ENCODE measurements at regions not wholly inside any gene's neighbourhood (a gene's known extent, or its start where the extent isn't known, plus 50 kb on each side); places are given as distances from the start of the nearest gene placed in this dataset.

DNA sequence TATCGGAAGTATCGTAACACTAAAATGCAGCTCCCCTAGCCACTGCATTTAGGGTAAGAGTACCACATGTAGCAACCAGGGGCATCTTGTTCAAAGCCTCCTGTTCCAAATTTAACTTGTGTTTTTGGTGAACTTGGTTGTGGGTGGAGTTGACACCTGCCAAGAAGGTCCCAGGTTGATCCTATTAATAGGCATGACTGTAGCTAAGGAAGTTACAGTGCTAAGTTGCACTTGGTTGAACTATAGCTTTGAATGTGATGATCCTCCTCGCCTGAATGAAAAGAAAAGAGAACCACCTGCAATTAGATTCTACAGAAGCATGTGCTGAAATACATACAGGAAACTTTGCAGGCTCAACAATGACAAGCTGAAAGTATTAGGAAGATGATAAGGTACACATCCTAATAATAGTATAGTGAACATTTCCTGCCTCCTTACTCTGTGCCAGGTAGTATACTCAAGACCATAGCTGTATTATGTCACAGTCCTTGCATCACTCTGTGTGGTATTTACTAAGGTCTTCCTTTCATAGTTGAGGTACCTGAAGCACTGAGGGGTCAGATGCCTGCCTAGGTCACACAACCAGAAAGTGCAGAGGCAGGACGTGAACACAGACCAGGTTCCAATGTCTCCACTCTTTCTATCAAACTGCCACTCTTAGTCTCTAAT lies 64.5 kb upstream of the PIP5K1B start:
- CTCF ChIA-PET = no interaction called here
- TF ChIP-seq FOXA1 (IDR thresholded peaks at IDR 0.05) (no peak), ZNF384 (IDR thresholded peaks at IDR 0.05) (no peak), ARNT (IDR thresholded peaks at IDR 0.05) (no peak), LEF1 (IDR thresholded peaks at IDR 0.05; ENCODE audit: borderline replicate concordance) (no peak), FOXM1 (IDR thresholded peaks at IDR 0.05; ENCODE audit: borderline replicate concordance) (no peak), TARDBP (IDR thresholded peaks at IDR 0.05) (no peak), NFRKB (IDR thresholded peaks at IDR 0.05) (no peak), FOXK2 (IDR thresholded peaks at IDR 0.05) (no peak), HDGF (IDR thresholded peaks at IDR 0.05; ENCODE audit: borderline replicate concordance) (no peak), L3MBTL2 (conservative IDR thresholded peaks at IDR 0.05) (no peak), ELF4 (IDR thresholded peaks at IDR 0.05) (no peak), BHLHE40 (IDR thresholded peaks at IDR 0.05; ENCODE audit: borderline replicate concordance) (no peak), SUZ12 (IDR thresholded peaks at IDR 0.05) (no peak), CTBP1 (IDR thresholded peaks at IDR 0.05; ENCODE audit: borderline replicate concordance) (no peak), SP1 (IDR thresholded peaks at IDR 0.05) (no peak)
- TF ChIP-seq, protein P1, sequence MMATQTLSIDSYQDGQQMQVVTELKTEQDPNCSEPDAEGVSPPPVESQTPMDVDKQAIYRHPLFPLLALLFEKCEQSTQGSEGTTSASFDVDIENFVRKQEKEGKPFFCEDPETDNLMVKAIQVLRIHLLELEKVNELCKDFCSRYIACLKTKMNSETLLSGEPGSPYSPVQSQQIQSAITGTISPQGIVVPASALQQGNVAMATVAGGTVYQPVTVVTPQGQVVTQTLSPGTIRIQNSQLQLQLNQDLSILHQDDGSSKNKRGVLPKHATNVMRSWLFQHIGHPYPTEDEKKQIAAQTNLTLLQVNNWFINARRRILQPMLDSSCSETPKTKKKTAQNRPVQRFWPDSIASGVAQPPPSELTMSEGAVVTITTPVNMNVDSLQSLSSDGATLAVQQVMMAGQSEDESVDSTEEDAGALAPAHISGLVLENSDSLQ (IDR thresholded peaks at IDR 0.05) = no peak
- POLR2A ChIA-PET = no interaction called here
- DNase-seq (ENCODE audit: extremely low spot score) = no peak

GRCh38 chr9:68643901-68644809 lies 60.9 kb upstream of the PIP5K1B start:
- ChIA-PET CTCF (no interaction called here), POLR2A (no interaction called here)
- TF ChIP-seq FOXK2 (IDR thresholded peaks at IDR 0.05) (no peak), NFRKB (IDR thresholded peaks at IDR 0.05) (no peak), L3MBTL2 (conservative IDR thresholded peaks at IDR 0.05) (no peak), ARNT (IDR thresholded peaks at IDR 0.05) (no peak), BHLHE40 (IDR thresholded peaks at IDR 0.05; ENCODE audit: borderline replicate concordance) (no peak), SUZ12 (IDR thresholded peaks at IDR 0.05) (no peak), ELF4 (IDR thresholded peaks at IDR 0.05) (no peak), FOXA1 (IDR thresholded peaks at IDR 0.05) (no peak), HDGF (IDR thresholded peaks at IDR 0.05; ENCODE audit: borderline replicate concordance) (no peak), LEF1 (IDR thresholded peaks at IDR 0.05; ENCODE audit: borderline replicate concordance) (no peak), FOXM1 (IDR thresholded peaks at IDR 0.05; ENCODE audit: borderline replicate concordance) (no peak), SP1 (IDR thresholded peaks at IDR 0.05) (no peak), CTBP1 (IDR thresholded peaks at IDR 0.05; ENCODE audit: borderline replicate concordance) (no peak), TARDBP (IDR thresholded peaks at IDR 0.05) (no peak)
- TF ChIP-seq, protein P1 (IDR thresholded peaks at IDR 0.05) = no peak
- DNase-seq (ENCODE audit: extremely low spot score) = no peak

DNA sequence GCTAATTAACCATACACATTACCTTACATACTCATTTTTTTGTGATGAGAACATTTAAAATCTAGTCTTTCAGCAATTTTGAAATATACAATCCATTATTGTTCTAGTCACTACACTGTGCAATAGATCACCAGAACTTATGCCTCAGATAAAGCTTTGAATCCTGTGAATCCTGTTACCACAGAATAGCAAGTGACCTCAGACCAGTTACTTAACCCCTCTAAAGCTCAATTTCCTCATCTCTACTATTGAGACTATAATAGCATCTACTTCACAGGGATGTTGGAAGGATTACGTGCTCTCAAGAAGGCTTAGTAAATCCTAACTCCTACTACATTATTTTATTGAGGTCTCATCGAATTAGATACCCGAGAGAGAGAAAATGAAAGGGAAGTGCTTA lies 60.2 kb upstream of the PIP5K1B start:
- DNase-seq (ENCODE audit: extremely low spot score) = no peak
- ChIA-PET CTCF (no interaction called here), POLR2A (no interaction called here)
- TF ChIP-seq ELF4 (IDR thresholded peaks at IDR 0.05) (no peak), HDGF (IDR thresholded peaks at IDR 0.05; ENCODE audit: borderline replicate concordance) (no peak), SP1 (IDR thresholded peaks at IDR 0.05) (no peak), TARDBP (IDR thresholded peaks at IDR 0.05) (no peak), FOXM1 (IDR thresholded peaks at IDR 0.05; ENCODE audit: borderline replicate concordance) (no peak), CTBP1 (IDR thresholded peaks at IDR 0.05; ENCODE audit: borderline replicate concordance) (no peak), NFRKB (IDR thresholded peaks at IDR 0.05) (no peak), SUZ12 (IDR thresholded peaks at IDR 0.05) (no peak), BHLHE40 (IDR thresholded peaks at IDR 0.05; ENCODE audit: borderline replicate concordance) (no peak), FOXK2 (IDR thresholded peaks at IDR 0.05) (no peak), ARNT (IDR thresholded peaks at IDR 0.05) (no peak), L3MBTL2 (conservative IDR thresholded peaks at IDR 0.05) (no peak), FOXA1 (IDR thresholded peaks at IDR 0.05) (no peak), ZNF384 (IDR thresholded peaks at IDR 0.05) (no peak), LEF1 (IDR thresholded peaks at IDR 0.05; ENCODE audit: borderline replicate concordance) (no peak)
- TF ChIP-seq, protein P1 (IDR thresholded peaks at IDR 0.05) = no peak

DNA sequence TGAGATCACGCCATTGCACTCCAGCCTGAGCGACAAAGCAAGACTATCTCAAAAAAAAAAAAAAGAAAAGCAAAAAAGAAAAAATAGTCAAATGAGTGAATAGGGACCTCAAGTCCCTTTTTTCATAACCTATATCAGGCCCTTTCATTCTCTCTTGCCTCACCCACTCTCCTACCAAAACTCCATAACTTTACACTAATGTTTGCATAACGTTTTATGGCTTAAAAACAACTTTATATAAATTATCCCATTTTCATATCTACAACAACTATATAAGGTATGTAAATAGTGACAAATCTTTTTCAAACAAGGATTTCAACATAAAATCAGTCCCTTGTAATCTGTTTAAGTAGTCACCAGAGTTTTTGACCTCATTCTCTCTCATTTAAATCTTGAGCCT lies 56.9 kb upstream of the PIP5K1B start:
- ChIA-PET CTCF (interaction anchor here (1.0 kb wide), 1 partner anchor 24 kb away, joined by 3 read pairs; no protein-coding TSS in a partner anchor), POLR2A (no interaction called here)
- no peak for TF ChIP-seq BHLHE40 (IDR thresholded peaks at IDR 0.05; ENCODE audit: borderline replicate concordance)
- no peak for TF ChIP-seq LEF1 (IDR thresholded peaks at IDR 0.05; ENCODE audit: borderline replicate concordance)
- TF ChIP-seq, protein P1 (IDR thresholded peaks at IDR 0.05) = no peak
- no peak for TF ChIP-seq ARNT (IDR thresholded peaks at IDR 0.05)
- TF ChIP-seq CTBP1 (IDR thresholded peaks at IDR 0.05; ENCODE audit: borderline replicate concordance) = no peak
- no peak for DNase-seq (ENCODE audit: extremely low spot score)

- TF ChIP-seq NFRKB (IDR thresholded peaks at IDR 0.05) (no peak), CTBP1 (IDR thresholded peaks at IDR 0.05; ENCODE audit: borderline replicate concordance) (no peak), FOXM1 (IDR thresholded peaks at IDR 0.05; ENCODE audit: borderline replicate concordance) (no peak), ZNF384 (IDR thresholded peaks at IDR 0.05) (no peak), FOXK2 (IDR thresholded peaks at IDR 0.05) (no peak), L3MBTL2 (conservative IDR thresholded peaks at IDR 0.05) (no peak), BHLHE40 (IDR thresholded peaks at IDR 0.05; ENCODE audit: borderline replicate concordance) (no peak), LEF1 (IDR thresholded peaks at IDR 0.05; ENCODE audit: borderline replicate concordance) (no peak), SP1 (IDR thresholded peaks at IDR 0.05) (no peak), HDGF (IDR thresholded peaks at IDR 0.05; ENCODE audit: borderline replicate concordance) (no peak), SUZ12 (IDR thresholded peaks at IDR 0.05) (no peak), FOXA1 (IDR thresholded peaks at IDR 0.05) (no peak), TARDBP (IDR thresholded peaks at IDR 0.05) (no peak), ARNT (IDR thresholded peaks at IDR 0.05) (no peak), ELF4 (IDR thresholded peaks at IDR 0.05) (no peak)
- TF ChIP-seq, protein P1 (IDR thresholded peaks at IDR 0.05) = no peak
- ChIA-PET CTCF (no interaction called here), POLR2A (no interaction called here)
- no peak for DNase-seq (ENCODE audit: extremely low spot score)
Observed at GRCh38 chr9:68648971-68649370, 56.1 kb upstream of the PIP5K1B start.
